GM18519 (cell line): ENCODE measurements at regions not wholly inside any gene's neighbourhood (a gene's known extent, or its start where the extent isn't known, plus 50 kb on each side); places are given as distances from the start of the nearest gene placed in this dataset.

Experiments
- ATAC-seq: cut with Tn5 transposase; IDR thresholded peaks from one replicate; pipeline ENCODE4 v1.9.1; 2021; ENCODE audit warnings: mild to moderate bottlenecking, moderate library complexity; ENCODE audit not compliant: unreplicated experiment, low FRiP score

- no peak for ATAC-seq
These were observed 67.8 kb upstream of the NR5A2 start for GRCh38 chr1:199959775-199960110.

GRCh38 chr1:199970125-199970524 is 57.4 kb upstream of the NR5A2 start:
- ATAC-seq = no peak

GRCh38 chr1:199976496-199977144 is 50.9 kb upstream of the NR5A2 start:
- ATAC-seq = no peak
